Loucy (cell line): ENCODE measurements at regions not wholly inside any gene's neighbourhood (a gene's known extent, or its start where the extent isn't known, plus 50 kb on each side); places are given as distances from the start of the nearest gene placed in this dataset.

ENCODE experiments used
- CTCF ChIP-seq: fragments of 200-600 bp; sonication (generic); conservative IDR thresholded peaks from 2 replicates; pipeline ENCODE4 v1.5.1; 2014; ENCODE audit warnings: mild to moderate bottlenecking, antibody characterized with exemption, low read length
- EZH2phosphoT487 ChIP-seq: fragments of 200-600 bp; IDR thresholded peaks from 2 replicates; pipeline ENCODE4 v1.6.1; 2018; ENCODE audit warnings: antibody characterized with exemption, mild to moderate bottlenecking, moderate library complexity, borderline replicate concordance

DNA sequence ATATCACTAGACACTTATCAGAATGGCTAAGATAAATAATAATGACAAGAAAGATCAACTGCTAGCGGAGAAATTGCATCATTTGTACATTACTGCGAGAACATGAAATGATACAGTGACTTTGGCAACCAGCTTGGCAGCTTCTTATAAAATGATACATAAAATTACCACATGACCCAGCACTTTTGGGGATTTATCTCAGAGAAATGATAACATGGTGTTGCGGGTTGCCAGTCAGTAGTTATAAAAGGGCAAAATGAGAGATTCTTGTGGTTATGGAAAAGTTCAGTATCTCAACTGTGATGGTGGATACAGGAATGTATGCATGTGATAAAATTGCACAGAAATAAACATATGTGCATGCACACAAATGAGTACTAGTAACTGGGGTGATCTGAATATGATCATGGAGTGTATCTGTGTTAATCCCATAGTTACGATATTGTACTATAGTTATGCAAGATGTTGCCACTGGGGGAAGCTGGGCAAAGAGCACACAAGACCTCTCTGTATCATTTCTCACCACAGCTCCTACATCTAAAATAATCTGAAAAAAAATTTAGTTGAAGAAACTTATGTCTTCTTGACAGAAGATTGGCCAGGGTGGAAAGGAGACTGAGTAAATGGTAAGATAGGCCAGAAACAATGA is 128.9 kb downstream of the NXNL2 start:
- no peak for TF ChIP-seq CTCF
- no peak for TF ChIP-seq EZH2phosphoT487
